Activated CD8-positive, alpha-beta memory T cell treated with anti-CD3 and anti-CD28 coated beads, Interleukin-2, amount 10 ng/mL, durations not matched to agents 7 days and 5 days (primary cell): ENCODE measurements at regions not wholly inside any gene's neighbourhood (a gene's known extent, or its start where the extent isn't known, plus 50 kb on each side); places are given as distances from the start of the nearest gene placed in this dataset.

ENCODE experiments used
- ATAC-seq: fragments of 150-1000 bp; cut with Tn5 transposase; one replicate; pipeline ENCODE4 v1.10.0; 2021; ENCODE audit warnings: moderate library complexity
- CTCF ChIA-PET: fragments of 350-600 bp; sonication (Branson Sonifier 250); formaldehyde crosslinking; loops from one replicate; lab custom pipeline; 2021; ENCODE audit warnings: antibody characterized with exemption; lab: Charles Lee
- DNase-seq: peaks from one replicate; pipeline ENCODE4 v3.0.0-alpha.2; 2020
- H3K27ac Mint-ChIP-seq: one replicate; pipeline ENCODE4 v1.8.0; 2021; ENCODE audit warnings: mild to moderate bottlenecking, mixed read lengths
- H3K27me3 Mint-ChIP-seq: one replicate; pipeline ENCODE4 v1.8.0; 2021; ENCODE audit warnings: mixed read lengths
- H3K36me3 Mint-ChIP-seq: one replicate; pipeline ENCODE4 v1.8.0; 2021; ENCODE audit warnings: mild to moderate bottlenecking, mixed read lengths
- H3K4me1 Mint-ChIP-seq: one replicate; pipeline ENCODE4 v1.8.0; 2021; ENCODE audit warnings: mixed read lengths
- H3K4me3 Mint-ChIP-seq: one replicate; pipeline ENCODE4 v1.8.0; 2021; ENCODE audit warnings: mild to moderate bottlenecking, moderate library complexity, mixed read lengths
- H3K9me3 Mint-ChIP-seq: one replicate; pipeline ENCODE4 v1.8.0; 2022; ENCODE audit warnings: low read depth, mixed read lengths

DNA sequence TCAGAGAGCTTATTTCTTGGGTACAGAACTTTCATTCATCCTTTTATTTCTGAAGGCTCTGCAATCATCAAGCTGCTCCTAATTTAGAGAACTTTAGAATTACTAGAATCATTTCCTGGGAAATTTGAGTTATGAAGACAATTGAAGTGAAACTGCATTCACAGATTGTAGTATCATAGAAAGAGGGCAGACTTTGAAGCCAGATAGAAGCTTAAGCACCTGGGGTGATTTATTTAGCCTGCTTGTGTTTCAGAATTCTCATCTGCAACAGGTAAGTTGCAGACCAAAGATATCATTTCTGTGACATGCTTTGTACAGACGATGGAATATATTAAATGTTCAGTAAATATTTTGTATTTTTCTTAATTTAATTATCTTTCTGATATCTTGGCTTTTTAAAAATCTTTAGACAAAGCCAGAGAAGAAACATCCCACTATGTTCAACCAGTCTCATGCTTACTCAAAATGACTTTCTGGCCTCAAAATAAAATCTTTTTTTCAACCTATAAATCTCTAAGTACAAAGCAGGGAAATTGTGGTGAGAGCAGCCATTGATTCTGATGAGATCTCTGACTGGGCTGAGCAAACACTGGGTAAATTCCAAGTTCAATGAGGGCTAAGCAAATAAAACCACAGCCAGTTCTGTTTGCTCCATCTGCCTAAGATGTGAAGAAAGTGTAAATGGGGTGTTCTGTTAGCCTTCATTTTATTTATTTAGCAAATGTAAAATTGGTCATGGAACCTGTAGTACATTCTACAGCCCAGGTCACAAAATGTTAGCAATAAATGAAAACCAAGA is 264.7 kb upstream of the CCNG1 start:
- Mint-ChIP-seq H3K4me3 (no peak overlapping the region), H3K27ac (no peak overlapping the region), H3K9me3 (peaks cover 4% of the 10 kb centered on the region), H3K36me3 (no peaks in the 10 kb centered on the region), H3K4me1 (no peaks in the 10 kb centered on the region), H3K27me3 (no peaks in the 10 kb centered on the region)
- CTCF ChIA-PET, result no interaction called here
- DNase-seq (no peak), ATAC-seq (no peak)

DNA sequence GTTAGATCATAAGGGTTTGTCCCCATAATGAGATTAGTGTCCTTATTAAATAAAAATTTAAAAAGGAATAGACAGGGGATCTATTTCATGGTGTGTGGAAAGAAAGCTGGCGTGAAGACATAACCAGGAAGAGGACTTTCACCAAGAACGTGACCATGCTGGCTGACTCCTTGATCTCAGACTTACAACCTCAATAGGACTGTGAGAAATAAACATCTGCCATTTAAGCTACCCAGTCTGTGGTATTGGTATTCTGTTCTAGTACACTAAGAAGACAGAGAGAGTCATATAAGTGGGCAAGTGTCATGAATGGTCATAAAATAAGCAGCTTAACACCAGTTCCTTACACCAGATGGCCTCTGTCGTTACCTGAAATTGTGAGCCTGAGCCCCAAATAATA is 259.4 kb upstream of the CCNG1 start:
- CTCF ChIA-PET, result interaction anchor here (0.6 kb wide), 1 partner anchor 206 kb away, joined by 3 read pairs; no protein-coding TSS in a partner anchor
- DNase-seq, result no peak
- no peak overlapping the region for H3K27ac Mint-ChIP-seq
- no peak for ATAC-seq
- peaks cover 3% of the 10 kb centered on the region for H3K9me3 Mint-ChIP-seq
- H3K36me3 Mint-ChIP-seq, result no peaks in the 10 kb centered on the region
- no peaks in the 10 kb centered on the region for H3K27me3 Mint-ChIP-seq
- no peak overlapping the region for H3K4me3 Mint-ChIP-seq
- no peaks in the 10 kb centered on the region for H3K4me1 Mint-ChIP-seq

DNA sequence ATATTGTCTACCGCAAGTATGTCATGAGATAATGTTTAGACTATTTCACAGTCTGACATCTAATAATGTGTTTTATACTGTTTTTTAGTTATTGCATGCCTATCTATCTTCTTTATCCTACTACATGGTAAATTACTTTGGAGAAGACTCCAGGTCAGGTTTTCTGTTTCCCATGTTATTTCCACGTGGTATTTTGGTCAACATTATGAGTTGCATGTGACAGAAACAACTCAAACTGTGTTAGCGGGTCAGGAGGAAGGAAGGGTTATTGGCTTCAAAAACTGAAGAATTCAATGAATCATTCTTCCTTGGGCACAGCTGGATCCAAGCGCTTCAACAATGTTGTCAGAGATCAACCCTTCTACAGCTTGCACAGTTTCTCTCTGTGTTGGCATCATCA is 252.1 kb upstream of the CCNG1 start:
- CTCF ChIA-PET, result no interaction called here

DNA sequence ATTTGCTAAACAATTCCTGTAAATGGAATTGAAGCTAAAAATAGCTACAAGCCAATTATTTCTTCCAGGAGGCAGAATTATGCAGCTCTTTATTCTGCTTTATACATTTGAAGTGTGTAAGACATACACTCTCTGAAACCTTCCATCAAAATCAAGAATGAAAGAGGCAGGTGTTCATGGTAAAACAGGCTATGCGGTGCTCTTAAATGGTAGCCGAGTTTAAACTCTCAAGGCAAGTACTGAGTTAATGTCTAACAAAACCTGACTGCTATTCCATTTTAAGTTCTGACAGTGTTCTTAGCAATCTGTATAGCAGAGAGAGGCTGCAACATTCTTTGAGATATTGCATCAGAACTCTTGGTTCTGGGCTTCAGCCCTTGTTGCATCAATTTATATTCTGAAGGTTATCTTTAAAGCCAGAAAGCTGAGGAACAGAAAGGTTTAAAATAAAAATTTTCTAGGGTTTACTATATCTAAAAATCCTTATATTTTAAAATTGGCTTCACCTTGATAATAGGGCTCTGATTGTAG is 248.3 kb upstream of the CCNG1 start:
- DNase-seq (no peak), ATAC-seq (no peak)
- H3K4me1 Mint-ChIP-seq, result no peaks in the 10 kb centered on the region
- no peaks in the 10 kb centered on the region for H3K36me3 Mint-ChIP-seq
- H3K27ac Mint-ChIP-seq, result no peak overlapping the region
- H3K4me3 Mint-ChIP-seq, result no peak overlapping the region
- H3K9me3 Mint-ChIP-seq, result no peaks in the 10 kb centered on the region
- CTCF ChIA-PET, result no interaction called here
- H3K27me3 Mint-ChIP-seq, result no peaks in the 10 kb centered on the region

More for the DNA sequence above, 252.1 kb upstream of the CCNG1 start:
- no peak overlapping the region for H3K4me3 Mint-ChIP-seq
- H3K4me1 Mint-ChIP-seq, result no peaks in the 10 kb centered on the region
- H3K9me3 Mint-ChIP-seq, result no peaks in the 10 kb centered on the region
- no peak for DNase-seq
- ATAC-seq, result no peak
- no peaks in the 10 kb centered on the region for H3K36me3 Mint-ChIP-seq
- no peak overlapping the region for H3K27ac Mint-ChIP-seq
- H3K27me3 Mint-ChIP-seq, result no peaks in the 10 kb centered on the region

DNA sequence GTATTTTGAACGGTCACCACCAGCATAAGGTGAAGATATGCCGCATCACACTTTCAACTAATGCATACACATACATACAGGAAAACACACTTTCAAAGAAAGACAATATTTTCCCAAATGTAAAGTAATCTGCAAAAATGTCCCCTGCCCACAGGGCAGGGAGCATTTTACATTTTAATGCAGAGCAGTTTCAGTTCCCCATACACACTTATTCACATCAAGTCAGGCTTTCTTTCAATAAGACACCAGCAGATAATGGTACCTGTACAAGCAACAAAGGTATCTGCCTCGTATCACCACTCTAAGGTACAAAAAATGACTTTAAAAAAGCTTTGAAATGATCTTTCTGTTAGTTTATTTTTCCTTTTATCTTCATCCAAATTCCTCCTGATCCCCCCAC is 247.1 kb upstream of the CCNG1 start:
- Mint-ChIP-seq H3K4me1 (no peaks in the 10 kb centered on the region), H3K27ac (no peak overlapping the region), H3K36me3 (no peaks in the 10 kb centered on the region), H3K4me3 (no peak overlapping the region), H3K27me3 (no peaks in the 10 kb centered on the region), H3K9me3 (peaks cover 6% of the 10 kb centered on the region)
- CTCF ChIA-PET, result no interaction called here
- no peak for DNase-seq
- ATAC-seq, result no peak

DNA sequence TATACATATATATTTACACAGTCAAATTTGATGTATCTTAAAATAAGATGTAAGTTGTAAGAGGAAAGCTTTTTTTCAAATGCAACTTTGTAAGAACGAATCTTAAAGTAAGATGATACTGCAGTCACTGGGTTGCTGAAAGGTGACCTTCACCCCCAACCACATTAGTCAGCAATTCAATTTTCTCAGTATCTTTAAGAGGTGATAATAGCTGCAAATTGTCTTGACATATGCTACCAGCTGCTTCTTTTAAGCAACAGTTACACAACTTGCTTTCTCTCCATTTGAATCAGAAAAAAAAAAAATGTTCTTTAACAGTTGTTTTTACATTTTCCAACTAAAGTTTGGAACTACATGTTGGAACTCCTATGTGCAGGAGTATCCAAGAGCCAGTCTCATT is 246.6 kb upstream of the CCNG1 start:
- Mint-ChIP-seq H3K4me1 (no peaks in the 10 kb centered on the region), H3K27me3 (no peaks in the 10 kb centered on the region), H3K27ac (no peak overlapping the region), H3K4me3 (no peak overlapping the region), H3K36me3 (no peaks in the 10 kb centered on the region), H3K9me3 (peaks cover 6% of the 10 kb centered on the region)
- CTCF ChIA-PET, result no interaction called here
- no peak for ATAC-seq
- DNase-seq, result no peak

DNA sequence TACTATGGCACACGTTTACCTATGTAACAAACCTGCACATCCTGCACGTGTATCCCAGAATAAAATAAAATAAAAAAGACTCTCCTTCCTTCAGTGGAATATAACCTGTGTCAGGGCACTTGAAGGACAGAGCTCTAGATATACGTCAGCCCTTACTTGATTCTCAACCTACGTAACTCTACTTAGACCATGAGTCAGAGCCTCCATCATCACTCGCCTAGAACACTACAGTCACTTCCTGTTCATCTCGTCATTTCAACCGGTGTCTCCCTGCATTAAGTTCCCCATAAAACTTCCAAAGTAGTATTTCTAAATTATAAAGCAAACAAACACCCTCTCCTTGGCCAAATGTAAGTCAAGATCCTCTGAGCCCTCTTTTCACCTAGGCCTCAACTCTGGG is 243.5 kb upstream of the CCNG1 start:
- Mint-ChIP-seq H3K9me3 (peaks cover 6% of the 10 kb centered on the region), H3K4me3 (no peak overlapping the region), H3K36me3 (no peaks in the 10 kb centered on the region), H3K27ac (no peak overlapping the region), H3K4me1 (no peaks in the 10 kb centered on the region), H3K27me3 (no peaks in the 10 kb centered on the region)
- no peak for DNase-seq
- CTCF ChIA-PET, result no interaction called here
- no peak for ATAC-seq

DNA sequence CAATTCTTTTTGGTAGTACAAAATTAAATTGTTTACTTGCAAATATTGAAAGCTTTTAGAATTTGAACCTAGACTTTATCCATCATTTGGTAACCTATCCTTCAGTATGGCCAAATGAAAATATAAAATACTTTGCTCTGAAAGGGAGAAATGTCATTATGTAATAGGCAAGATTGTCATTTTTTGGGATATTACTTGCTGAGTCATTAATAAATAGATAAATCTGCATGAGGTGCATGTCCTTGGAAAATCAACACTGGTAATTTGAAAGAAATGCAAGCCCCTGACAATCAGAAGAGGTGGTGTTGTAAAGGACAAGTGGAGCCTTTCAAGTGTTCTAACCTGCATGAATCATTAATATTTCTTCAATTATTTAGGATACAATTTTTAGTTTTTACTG is 231.8 kb upstream of the CCNG1 start:
- DNase-seq, result no peak
- Mint-ChIP-seq H3K4me1 (no peaks in the 10 kb centered on the region), H3K27ac (no peak overlapping the region), H3K9me3 (peaks cover 4% of the 10 kb centered on the region), H3K36me3 (no peaks in the 10 kb centered on the region), H3K4me3 (no peak overlapping the region), H3K27me3 (no peaks in the 10 kb centered on the region)
- no peak for ATAC-seq
- CTCF ChIA-PET, result no interaction called here

DNA sequence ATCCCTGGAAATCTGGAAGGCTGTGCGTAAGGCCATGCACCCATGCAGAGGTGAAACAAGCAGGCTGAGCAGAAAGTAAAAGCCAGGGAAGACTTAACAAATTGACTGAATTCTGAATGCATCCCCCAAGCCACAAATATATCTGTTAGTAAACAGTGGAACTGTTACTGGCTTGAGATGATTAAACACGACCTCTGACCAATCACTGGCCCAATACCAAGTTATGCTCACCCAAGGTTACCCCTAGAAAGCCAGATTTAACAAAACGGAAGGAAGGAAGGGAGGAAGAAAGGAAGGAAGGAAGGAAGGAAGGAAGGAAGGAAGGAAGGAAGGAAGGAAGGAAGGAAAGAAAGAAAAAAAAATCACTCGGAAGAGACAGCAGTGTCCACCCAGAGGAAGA is 215.8 kb upstream of the CCNG1 start:
- no peak for ATAC-seq
- no peaks in the 10 kb centered on the region for H3K27me3 Mint-ChIP-seq
- CTCF ChIA-PET, result no interaction called here
- H3K4me1 Mint-ChIP-seq, result no peaks in the 10 kb centered on the region
- no peaks in the 10 kb centered on the region for H3K36me3 Mint-ChIP-seq
- DNase-seq, result no peak
- no peak overlapping the region for H3K4me3 Mint-ChIP-seq
- H3K9me3 Mint-ChIP-seq, result peaks cover 2% of the 10 kb centered on the region
- H3K27ac Mint-ChIP-seq, result no peak overlapping the region

DNA sequence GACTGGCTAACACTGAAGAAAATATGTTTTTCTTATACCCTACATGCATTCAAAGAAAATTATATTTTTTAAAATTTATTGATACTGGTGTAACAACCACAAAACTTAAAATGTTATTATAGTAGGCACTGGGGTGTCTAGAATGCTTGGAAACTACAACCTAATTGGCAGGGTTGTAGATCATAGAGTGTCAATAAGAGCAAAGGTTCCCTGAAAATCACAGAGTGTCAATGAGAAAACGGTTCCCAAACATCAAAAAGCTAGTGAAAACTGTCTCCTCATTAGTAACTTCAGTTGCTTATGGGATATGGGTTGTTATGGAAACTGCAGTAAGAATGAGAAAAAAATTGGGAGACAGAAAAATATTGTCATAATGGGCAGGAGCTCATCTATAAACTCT is 214.4 kb upstream of the CCNG1 start:
- no peaks in the 10 kb centered on the region for H3K4me1 Mint-ChIP-seq
- no peaks in the 10 kb centered on the region for H3K36me3 Mint-ChIP-seq
- no peaks in the 10 kb centered on the region for H3K27me3 Mint-ChIP-seq
- DNase-seq (no peak), ATAC-seq (no peak)
- peaks cover 2% of the 10 kb centered on the region for H3K9me3 Mint-ChIP-seq
- CTCF ChIA-PET, result no interaction called here
- no peak overlapping the region for H3K4me3 Mint-ChIP-seq
- H3K27ac Mint-ChIP-seq, result no peak overlapping the region

DNA sequence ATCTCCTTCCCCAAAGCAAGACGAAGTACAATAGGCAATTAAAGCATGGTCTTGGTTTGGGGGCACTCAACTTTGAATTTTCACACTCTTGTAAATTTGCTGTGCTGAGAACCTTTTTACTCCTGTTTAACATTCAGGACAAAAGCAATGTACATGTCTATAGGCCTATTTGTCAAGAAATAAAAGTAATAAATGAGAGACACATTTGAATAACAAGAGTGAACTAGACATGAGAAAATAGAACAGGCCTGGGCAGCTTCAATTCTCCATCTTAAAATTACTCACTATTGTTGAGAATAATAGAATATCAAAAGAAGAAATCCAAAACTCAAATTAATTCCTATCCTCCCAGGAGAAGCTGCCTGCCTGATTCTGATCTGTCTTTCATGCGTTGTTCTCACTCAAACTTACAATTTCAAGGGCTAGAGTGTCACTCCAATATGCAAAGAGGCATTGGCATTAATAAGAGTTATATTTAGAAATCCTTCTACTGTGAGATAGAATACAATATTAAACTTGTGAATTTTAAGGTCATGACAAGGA is 192.9 kb upstream of the CCNG1 start:
- CTCF ChIA-PET, result no interaction called here
- DNase-seq, result no peak
- H3K27ac Mint-ChIP-seq, result no peak overlapping the region
- no peaks in the 10 kb centered on the region for H3K27me3 Mint-ChIP-seq
- no peaks in the 10 kb centered on the region for H3K9me3 Mint-ChIP-seq
- H3K4me3 Mint-ChIP-seq, result no peak overlapping the region
- no peaks in the 10 kb centered on the region for H3K36me3 Mint-ChIP-seq
- ATAC-seq, result no peak
- H3K4me1 Mint-ChIP-seq, result no peaks in the 10 kb centered on the region

DNA sequence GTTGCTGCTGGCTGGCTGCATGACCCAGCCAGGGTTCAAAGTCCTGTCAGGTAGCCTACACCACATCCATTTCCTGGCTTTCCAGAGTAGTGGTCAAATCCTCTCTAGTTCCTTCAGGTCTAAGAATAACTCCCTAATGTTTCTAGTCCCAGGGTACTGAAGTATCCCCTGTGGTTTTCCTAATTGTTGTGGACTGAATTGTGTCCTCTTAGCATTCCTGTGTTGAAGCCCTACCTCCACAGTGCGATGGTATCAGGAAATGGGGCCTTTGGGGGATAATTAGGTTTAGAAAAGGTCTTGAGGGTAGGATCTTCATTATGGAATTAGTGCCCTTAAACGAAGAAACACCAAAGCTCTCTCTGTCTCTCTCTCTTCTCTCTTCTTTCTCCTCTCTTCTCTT is 191.8 kb upstream of the CCNG1 start:
- Mint-ChIP-seq H3K4me3 (no peak overlapping the region), H3K4me1 (no peaks in the 10 kb centered on the region), H3K9me3 (no peaks in the 10 kb centered on the region), H3K36me3 (no peaks in the 10 kb centered on the region), H3K27me3 (no peaks in the 10 kb centered on the region), H3K27ac (no peak overlapping the region)
- CTCF ChIA-PET, result no interaction called here
- DNase-seq, result no peak
- no peak for ATAC-seq

DNA sequence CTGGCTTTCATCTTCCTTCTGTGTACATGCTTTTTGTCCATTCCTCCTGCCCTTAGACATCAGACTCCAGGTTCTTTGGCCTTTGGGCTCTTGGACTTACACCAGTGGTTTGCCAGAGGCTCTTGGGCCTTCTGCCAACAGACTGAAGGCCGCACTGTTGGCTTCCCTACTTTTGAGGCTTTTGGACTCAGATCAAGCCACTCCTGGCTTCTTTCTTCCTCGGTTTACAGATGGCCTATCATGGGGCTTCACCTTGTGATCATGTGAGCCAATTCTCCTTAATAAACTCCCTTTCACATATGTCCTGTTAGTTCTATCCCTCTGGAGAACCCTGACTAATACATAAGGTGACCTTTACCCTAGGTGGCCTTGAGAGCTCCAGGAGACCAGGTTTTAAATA is 189.1 kb upstream of the CCNG1 start:
- CTCF ChIA-PET, result no interaction called here
- Mint-ChIP-seq H3K9me3 (no peaks in the 10 kb centered on the region), H3K27me3 (no peaks in the 10 kb centered on the region), H3K4me3 (no peak overlapping the region), H3K36me3 (no peaks in the 10 kb centered on the region), H3K27ac (no peak overlapping the region), H3K4me1 (no peaks in the 10 kb centered on the region)
- ATAC-seq (no peak), DNase-seq (no peak)

DNA sequence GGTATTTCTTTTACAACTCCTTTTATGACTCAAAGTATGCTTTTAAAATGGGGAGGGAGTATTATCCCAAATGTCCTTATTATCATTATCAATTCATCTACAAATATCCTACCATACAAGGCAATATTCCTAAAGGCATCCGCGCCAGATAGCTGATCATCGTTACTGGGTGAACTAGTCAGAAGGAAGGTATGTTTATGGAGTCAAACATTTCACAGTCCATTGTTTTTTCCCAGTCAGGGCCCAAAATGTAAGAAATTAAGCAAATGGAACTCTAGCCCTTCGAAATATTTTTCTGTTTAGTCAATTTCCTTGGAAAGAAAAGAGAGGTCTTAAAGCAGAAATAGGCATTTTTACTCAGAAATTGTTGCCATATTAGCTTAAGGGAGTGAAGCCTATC is 188.5 kb upstream of the CCNG1 start:
- ATAC-seq, result no peak
- CTCF ChIA-PET, result no interaction called here
- no peaks in the 10 kb centered on the region for H3K4me1 Mint-ChIP-seq
- no peaks in the 10 kb centered on the region for H3K36me3 Mint-ChIP-seq
- no peak for DNase-seq
- H3K27me3 Mint-ChIP-seq, result no peaks in the 10 kb centered on the region
- no peak overlapping the region for H3K4me3 Mint-ChIP-seq
- no peaks in the 10 kb centered on the region for H3K9me3 Mint-ChIP-seq
- no peak overlapping the region for H3K27ac Mint-ChIP-seq
